HS-5 (cell line): ENCODE measurements at regions not wholly inside any gene's neighbourhood (a gene's known extent, or its start where the extent isn't known, plus 50 kb on each side); places are given as distances from the start of the nearest gene placed in this dataset.
A peak's percentile ranks its signal among the peaks of the same experiment; 100 is the strongest.

Experiments
- DNase-seq: peaks from one replicate; pipeline ENCODE4 v3.0.0-alpha.2; 2012; ENCODE audit warnings: low read depth

DNA sequence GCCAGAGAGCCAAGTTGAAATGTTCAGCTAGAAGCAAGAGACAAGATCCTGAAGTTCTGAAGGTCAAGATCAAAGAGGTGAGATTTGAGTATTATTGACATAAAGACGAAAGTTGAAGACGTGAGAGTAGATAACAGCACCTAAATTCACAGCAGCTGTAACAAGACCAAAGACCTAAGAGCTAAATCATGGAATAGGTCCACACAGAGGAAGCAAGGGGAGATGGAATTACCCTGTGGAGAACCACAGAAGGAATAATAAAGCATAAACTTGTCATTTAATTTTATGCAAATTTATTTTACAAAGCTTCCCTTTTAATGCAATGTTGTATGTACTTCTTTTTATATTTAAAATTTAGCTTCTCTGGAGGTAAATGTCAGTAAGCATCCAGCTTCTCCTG, 523.7 kb downstream of the NR2F1-AS1 start:
- no peak for DNase-seq

DNA sequence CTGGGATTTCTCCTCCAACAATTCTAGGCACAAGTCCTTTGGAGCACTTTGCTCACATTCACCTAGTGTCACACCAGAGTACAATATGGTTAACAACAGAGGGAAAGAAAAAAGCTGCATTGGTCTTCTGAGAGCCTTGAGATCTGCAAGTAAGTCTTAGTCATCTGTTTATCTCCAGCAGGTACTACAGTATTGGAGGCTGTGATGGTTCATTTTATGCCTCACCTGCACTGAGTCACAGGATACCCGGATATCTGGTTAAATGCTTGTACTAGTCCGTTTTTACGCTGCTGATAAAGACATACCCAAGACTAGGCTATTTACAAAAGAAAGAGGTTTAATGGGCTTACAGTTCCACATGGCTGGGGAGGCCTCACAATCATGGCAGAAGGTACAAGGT, 525.0 kb downstream of the NR2F1-AS1 start:
- DNase-seq, result no peak

DNA sequence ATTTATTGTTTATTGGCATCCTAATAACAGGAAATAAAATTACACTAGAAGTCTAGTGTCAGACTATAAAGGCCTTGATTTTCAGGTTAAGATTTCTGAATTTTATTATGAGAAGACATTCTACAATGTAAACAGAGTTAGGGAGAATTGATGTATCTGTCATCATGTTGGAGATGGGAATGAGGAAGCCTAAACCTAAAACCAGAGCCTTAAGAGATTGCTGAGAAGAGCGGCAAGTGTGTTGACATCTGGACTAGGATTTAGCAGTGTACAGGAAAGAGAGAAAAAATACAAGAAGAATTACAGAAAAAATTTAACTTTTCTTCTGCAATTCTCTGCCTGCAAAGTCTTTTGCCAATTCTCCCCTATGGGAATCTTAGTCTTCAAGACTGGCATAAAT, 525.5 kb downstream of the NR2F1-AS1 start:
- DNase-seq, result no peak

GRCh38 chr5:93054424-93055163, 526.4 kb downstream of the NR2F1-AS1 start:
- no peak for DNase-seq

- DNase-seq, result no peak
These were observed 527.2 kb downstream of the NR2F1-AS1 start for GRCh38 chr5:93053825-93054224.

DNA sequence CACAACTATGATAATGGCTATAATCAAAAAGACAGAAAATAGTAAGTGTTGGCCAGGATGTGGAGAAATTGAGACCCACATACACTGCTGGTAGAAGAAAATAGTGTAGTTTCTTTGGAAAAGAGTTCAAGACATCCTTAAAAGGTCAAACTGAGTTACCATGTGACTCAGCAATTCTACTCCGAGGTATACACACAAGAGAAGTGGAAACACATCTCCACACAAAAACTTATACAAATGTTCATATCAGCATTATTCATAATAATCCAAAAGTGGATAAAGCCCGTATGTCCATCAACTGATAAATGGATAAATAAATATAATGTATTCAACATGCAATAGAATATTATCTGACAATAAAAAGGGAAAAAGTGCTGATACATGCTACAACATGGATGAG, 532.2 kb downstream of the NR2F1-AS1 start:
- no peak for DNase-seq

- DNase-seq, result no peak
These were observed 536.0 kb downstream of the NR2F1-AS1 start for GRCh38 chr5:93044859-93045666.

GRCh38 chr5:93039888-93040287, 541.1 kb downstream of the NR2F1-AS1 start:
- DNase-seq, result no peak

- DNase-seq, result no peak
These were observed 546.1 kb downstream of the NR2F1-AS1 start for GRCh38 chr5:93034621-93035590.

DNA sequence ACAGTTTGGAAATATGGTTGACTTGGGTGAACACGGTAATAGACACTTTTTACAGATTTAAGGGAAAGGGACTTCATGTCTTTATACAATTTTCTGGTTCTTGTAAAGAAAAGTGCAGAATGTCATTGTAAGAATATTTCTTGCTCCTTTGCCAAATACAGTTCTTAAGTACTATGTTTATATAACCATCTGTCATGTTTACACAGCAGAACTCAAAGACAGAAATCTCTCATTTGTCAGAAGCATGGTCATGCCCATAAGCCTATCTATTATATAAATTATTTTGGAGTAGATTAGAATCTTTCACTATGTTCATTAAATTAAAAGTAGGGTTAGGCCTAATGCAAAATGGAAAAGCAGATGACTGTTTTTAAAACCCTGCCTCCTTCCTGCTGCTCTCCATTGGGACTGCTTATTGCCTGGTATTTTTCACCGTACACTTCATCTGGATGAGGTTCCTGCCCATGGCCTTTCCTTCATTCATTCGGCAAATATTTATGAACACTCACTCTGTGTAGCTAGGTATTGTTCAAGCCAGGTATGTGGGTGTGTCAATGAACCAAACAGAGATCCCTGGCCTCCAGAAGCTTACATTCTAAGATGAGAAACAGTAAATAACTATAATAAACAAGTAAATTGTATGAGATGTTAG, 558.1 kb downstream of the NR2F1-AS1 start:
- no peak for DNase-seq

DNA sequence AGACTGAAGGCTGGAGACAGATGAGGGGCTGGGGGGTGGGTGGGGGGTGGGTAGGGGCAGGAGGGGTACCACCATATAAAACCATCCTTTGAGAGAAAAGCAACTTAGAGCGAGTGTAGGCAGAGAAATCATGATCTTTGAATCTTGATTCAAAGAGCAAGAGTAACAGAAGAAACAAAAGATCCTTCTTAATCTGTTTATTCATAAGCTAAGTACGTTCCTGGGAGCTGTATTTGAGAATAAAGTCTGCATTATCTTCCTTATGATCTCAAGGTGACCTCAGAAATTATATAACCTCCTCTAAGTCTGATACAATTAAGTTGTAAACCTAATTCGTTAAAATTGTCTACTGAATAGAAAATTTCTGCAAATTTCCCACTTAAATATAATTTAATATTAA, 558.8 kb downstream of the NR2F1-AS1 start:
- no peak for DNase-seq

DNA sequence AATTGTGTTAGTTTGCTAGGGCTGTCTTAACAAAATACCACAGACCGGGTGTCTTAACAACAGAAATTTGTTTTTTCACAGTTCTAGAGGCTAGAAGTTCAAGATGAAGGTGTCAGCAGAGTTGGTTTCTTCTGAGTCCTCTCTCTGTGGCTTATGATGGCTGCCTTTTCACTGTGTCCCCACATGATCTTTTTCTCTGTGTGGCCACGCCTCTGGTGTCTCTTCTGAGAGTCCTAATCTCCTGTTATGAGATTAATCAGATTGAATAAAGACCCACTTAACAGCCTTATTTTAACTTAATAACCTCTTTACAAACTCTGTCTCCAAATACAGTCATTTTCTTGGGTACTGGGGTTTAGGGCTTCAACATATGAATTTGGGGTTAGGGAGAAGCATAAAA, 561.1 kb downstream of the NR2F1-AS1 start:
- DNase-seq, result no peak

GRCh38 chr5:93018461-93018860, 562.6 kb downstream of the NR2F1-AS1 start:
- peak; percentile 9 for DNase-seq

- peak; percentile 61 for DNase-seq
These were observed 563.2 kb downstream of the NR2F1-AS1 start for GRCh38 chr5:93017849-93018248.

- no peak for DNase-seq
These were observed 563.6 kb downstream of the NR2F1-AS1 start for GRCh38 chr5:93017376-93017775.

GRCh38 chr5:93010616-93011015, 570.4 kb downstream of the NR2F1-AS1 start:
- DNase-seq, result no peak

- no peak for DNase-seq
These were observed 571.0 kb downstream of the NR2F1-AS1 start for GRCh38 chr5:93010037-93010436.

DNA sequence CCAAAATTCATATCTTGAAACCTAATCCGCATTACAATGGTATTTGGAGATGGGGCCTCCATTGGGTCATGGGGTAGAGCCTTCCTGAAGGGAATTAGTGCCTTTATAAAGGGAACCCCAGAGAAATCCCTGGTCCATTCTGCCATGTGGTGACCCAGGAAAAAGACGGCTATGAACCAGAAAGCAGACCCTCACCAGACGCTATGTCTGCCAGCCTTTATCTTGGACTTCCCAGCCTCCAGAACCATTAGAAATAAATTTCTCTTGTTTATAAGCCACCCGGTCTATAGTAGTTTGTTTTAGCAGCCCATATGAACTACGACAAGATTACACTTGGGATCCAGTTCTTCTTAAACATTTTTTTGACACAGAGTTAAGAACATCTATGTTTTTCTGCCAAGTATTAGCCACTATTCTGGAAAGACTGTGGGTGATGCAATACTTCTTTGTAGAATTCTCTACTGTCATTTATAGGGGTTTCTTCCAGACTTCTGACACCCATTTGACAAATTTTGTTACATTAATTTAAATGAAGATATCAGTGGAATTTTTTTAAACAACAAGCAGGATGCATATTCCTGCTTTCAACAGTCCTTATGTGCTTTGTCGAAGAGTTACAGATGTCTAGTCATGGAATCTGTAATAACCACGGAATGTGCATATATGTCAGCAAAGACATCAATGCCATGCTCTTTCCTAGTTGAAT, 572.4 kb downstream of the NR2F1-AS1 start:
- no peak for DNase-seq

DNA sequence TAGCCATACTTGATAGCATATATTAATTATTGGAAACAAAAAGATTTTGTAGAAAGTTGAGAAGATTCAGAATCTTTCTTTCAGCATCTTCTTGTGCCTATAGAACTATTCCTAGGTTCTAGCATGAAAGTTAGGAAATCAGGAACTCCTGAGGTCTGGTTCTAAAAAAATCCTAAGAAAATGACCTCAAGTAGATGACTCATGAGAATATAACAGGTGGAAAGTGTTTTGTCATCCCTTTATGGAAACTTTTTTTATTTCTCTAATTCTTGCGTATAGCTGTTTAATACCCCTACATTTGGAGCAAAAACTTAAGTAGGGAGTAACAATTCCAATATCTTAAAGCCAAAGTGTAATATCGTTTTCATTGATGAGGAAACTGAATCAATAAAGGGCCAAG, 574.1 kb downstream of the NR2F1-AS1 start:
- DNase-seq, result no peak

DNA sequence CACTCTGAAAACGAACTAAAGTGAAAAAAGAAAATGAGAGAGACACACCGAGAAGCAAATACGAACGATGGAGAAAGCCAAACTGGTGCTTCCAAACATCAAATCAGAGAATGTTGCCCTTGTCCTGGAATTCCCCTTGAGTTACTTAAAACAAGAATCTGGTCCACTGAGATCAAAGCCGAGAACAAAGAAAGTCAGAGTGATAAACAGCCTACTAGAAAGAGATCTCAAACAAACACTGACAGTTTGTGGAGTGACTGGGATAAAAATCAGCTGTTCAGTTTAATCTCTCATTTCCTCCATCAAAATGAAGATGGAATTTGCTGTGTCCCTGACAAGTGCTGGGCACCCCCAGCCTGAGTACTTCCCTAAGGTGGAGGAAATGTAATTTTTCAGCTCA, 582.6 kb downstream of the NR2F1-AS1 start:
- no peak for DNase-seq

GRCh38 chr5:92994392-92994791, 586.6 kb downstream of the NR2F1-AS1 start:
- no peak for DNase-seq
